Chondrocyte (in vitro differentiated cells): ENCODE measurements at regions not wholly inside any gene's neighbourhood (a gene's known extent, or its start where the extent isn't known, plus 50 kb on each side); places are given as distances from the start of the nearest gene placed in this dataset.

Source experiments
- DNase-seq: peaks from one replicate; pipeline ENCODE4 v3.0.0; 2021; ENCODE audit warnings: mixed read lengths, low spot score
- H3K27ac Mint-ChIP-seq: one replicate; pipeline ENCODE4 v1.8.0; 2021; ENCODE audit warnings: mild to moderate bottlenecking, moderate library complexity, mixed read lengths; ENCODE audit not compliant: unreplicated experiment
- H3K27me3 Mint-ChIP-seq: 2 replicates; pipeline ENCODE4 v1.8.0; 2021; ENCODE audit warnings: low read depth, mixed read lengths
- H3K36me3 Mint-ChIP-seq: 2 replicates; pipeline ENCODE4 v1.8.0; 2021; ENCODE audit warnings: low read depth, mixed read lengths
- H3K4me1 Mint-ChIP-seq: 2 replicates; pipeline ENCODE4 v1.8.0; 2021; ENCODE audit warnings: low read depth, mild to moderate bottlenecking, mixed read lengths
- H3K4me3 Mint-ChIP-seq: one replicate; pipeline ENCODE4 v1.8.0; 2021; ENCODE audit warnings: mild to moderate bottlenecking, moderate library complexity, mixed read lengths; ENCODE audit not compliant: unreplicated experiment
- H3K9me3 Mint-ChIP-seq: 2 replicates; pipeline ENCODE4 v1.8.0; 2021; ENCODE audit warnings: low read depth, mixed read lengths
- TF ChIP-seq, protein P1 (sequence below): fragments of 200-600 bp; sonication (generic); IDR thresholded peaks from 2 replicates; pipeline ENCODE4 v1.5.0; 2021; ENCODE audit warnings: antibody characterized with exemption, mild to moderate bottlenecking, moderate library complexity

GRCh38 chr6:169866140-169866534 lies 114.7 kb downstream of the ERMARD start:
- peaks cover 2% of the 10 kb centered on the region for H3K36me3 Mint-ChIP-seq
- TF ChIP-seq, protein P1, sequence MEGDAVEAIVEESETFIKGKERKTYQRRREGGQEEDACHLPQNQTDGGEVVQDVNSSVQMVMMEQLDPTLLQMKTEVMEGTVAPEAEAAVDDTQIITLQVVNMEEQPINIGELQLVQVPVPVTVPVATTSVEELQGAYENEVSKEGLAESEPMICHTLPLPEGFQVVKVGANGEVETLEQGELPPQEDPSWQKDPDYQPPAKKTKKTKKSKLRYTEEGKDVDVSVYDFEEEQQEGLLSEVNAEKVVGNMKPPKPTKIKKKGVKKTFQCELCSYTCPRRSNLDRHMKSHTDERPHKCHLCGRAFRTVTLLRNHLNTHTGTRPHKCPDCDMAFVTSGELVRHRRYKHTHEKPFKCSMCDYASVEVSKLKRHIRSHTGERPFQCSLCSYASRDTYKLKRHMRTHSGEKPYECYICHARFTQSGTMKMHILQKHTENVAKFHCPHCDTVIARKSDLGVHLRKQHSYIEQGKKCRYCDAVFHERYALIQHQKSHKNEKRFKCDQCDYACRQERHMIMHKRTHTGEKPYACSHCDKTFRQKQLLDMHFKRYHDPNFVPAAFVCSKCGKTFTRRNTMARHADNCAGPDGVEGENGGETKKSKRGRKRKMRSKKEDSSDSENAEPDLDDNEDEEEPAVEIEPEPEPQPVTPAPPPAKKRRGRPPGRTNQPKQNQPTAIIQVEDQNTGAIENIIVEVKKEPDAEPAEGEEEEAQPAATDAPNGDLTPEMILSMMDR, result no peak
- peaks cover 6% of the 10 kb centered on the region for H3K4me1 Mint-ChIP-seq
- H3K4me3 Mint-ChIP-seq, result no peak overlapping the region
- H3K27ac Mint-ChIP-seq, result no peak overlapping the region
- DNase-seq, result no peak
- peaks cover 5% of the 10 kb centered on the region for H3K9me3 Mint-ChIP-seq
- H3K27me3 Mint-ChIP-seq, result peaks cover 6% of the 10 kb centered on the region

DNA sequence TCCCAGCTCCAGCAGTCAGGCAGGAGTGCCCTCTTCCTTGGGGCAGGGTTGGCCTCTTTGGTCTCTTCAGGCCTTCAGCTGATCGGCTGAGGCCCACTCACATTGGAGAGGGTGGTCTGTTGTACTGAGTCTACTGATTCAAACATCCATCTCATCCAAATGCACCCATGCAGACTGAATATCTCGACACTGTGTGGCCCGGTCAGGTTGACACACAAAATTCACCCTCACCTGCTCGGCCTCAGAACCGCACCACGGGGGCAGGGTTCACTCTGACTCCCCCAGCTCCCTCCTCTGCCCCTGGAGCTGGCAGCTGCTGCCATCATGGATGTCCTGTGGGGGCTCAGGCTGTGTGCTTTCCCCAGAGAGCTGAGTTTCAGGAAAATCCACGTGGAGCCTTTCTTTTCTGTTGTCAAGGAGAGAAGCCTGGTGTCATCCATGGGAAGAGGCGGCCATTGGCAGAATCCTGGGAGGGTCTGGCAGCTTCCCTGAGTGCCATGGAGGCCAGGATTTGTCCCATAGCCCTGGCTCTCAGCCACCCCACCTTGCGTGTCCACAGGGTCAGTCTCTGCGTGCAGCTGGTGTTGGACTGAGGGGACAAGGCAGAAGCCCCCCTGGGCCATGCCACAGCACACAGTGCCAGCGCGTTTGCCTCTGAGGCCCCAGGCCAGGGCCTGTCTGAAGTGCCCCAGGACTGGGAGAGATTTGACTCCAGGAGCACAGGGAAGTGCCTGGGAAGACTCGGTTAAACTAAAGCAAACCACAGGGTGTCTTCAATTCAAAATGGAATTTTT lies 114.1 kb downstream of the ERMARD start:
- Mint-ChIP-seq H3K4me3 (no peak overlapping the region), H3K4me1 (peaks cover 6% of the 10 kb centered on the region), H3K36me3 (peaks cover 2% of the 10 kb centered on the region), H3K27me3 (peaks cover 6% of the 10 kb centered on the region), H3K9me3 (no peaks in the 10 kb centered on the region), H3K27ac (no peak overlapping the region)
- TF ChIP-seq, protein P1, result no peak
- no peak for DNase-seq

DNA sequence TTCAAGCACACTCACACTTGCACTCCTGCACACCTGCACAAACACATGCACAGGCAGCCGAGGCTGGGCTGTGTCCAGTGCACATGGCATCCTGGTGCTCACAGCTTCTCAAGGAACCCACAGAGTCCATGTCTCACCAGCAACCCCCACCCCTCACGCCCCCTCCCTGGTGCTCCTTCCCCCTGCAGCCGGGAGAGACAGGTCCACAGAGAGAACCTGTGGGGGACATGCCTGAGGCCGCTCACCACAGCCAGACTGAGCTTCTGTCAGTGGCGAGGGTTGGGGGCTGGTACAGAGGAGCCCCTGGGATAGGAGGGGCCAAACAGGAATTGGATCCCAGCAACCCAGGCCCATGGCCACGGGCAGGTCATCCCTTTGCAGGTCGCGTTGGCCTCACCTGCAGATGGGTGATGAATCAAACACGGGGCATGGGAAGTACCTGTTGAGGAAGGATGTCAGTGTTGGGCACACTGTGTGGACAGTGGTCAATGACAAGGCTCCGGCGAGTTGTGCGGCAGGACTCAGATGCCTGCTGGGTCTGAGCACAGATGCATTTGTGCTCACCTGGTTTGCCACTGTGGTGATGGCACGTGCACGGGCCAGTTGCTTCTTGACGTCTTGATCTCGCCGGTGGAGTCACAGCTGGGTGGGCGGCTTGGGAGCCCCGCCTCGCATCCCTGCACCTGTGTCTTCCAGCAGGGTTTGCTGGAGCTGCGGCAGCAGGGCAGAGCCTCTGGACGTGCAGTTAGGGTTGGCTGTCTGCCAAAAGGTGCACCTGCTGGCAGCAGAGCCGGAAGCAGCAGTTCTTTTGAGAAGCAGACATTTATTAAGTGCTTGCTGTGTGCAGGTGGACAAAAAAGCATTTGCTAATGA lies 113.0 kb downstream of the ERMARD start:
- Mint-ChIP-seq H3K27me3 (peaks cover 6% of the 10 kb centered on the region), H3K4me1 (peaks cover 6% of the 10 kb centered on the region), H3K4me3 (no peak overlapping the region), H3K27ac (no peak overlapping the region), H3K9me3 (no peaks in the 10 kb centered on the region), H3K36me3 (peaks cover 2% of the 10 kb centered on the region)
- TF ChIP-seq, protein P1, result no peak
- no peak for DNase-seq

- peaks cover 6% of the 10 kb centered on the region for H3K4me1 Mint-ChIP-seq
- no peaks in the 10 kb centered on the region for H3K9me3 Mint-ChIP-seq
- H3K27ac Mint-ChIP-seq, result no peak overlapping the region
- DNase-seq, result no peak
- peaks cover 6% of the 10 kb centered on the region for H3K27me3 Mint-ChIP-seq
- peaks cover 2% of the 10 kb centered on the region for H3K36me3 Mint-ChIP-seq
- H3K4me3 Mint-ChIP-seq, result no peak overlapping the region
- TF ChIP-seq, protein P1, result no peak
These were observed 112.3 kb downstream of the ERMARD start for GRCh38 chr6:169863710-169864109.

DNA sequence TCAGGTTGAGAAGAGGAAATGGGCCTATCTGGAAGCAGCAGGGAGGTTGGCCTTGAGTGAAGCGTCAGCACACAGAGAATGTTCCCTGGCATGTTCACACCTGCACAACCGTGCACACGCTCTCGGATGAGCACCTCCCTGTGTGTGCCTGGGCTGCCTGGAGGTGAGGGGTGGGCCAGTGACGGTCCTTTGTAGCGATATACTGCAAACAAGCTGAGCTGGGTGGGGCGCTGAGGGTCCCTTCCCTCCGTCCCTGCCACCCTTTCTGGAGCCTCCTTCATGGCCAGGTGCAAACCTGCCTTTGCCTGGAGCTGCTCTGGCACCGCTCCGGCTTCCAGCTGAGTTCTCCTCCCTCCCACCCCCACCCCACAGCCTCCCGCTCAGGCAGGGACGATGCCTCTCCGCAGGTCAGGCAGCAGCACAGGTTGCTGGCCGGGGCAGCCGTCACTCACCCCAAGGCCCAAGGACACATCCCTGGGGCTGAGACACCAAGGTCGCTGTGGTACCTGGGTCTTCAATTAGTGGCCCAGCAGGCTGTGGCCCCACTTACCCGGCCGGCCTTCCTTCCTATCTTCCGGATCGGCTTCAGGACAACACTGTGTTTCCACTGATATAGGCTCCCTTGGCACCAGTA lies 111.6 kb downstream of the ERMARD start:
- TF ChIP-seq, protein P1, result no peak
- no peak overlapping the region for H3K27ac Mint-ChIP-seq
- no peak for DNase-seq
- no peaks in the 10 kb centered on the region for H3K9me3 Mint-ChIP-seq
- H3K4me1 Mint-ChIP-seq, result peaks cover 6% of the 10 kb centered on the region
- H3K27me3 Mint-ChIP-seq, result peaks cover 4% of the 10 kb centered on the region
- H3K4me3 Mint-ChIP-seq, result no peak overlapping the region
- peaks cover 2% of the 10 kb centered on the region for H3K36me3 Mint-ChIP-seq
